Stimulated activated CD4-positive, alpha-beta T cell treated with anti-CD3 and anti-CD28 coated beads, Interleukin-4, amount 100 ng/mL, for 48 hours (primary cell): ENCODE measurements at regions not wholly inside any gene's neighbourhood (a gene's known extent, or its start where the extent isn't known, plus 50 kb on each side); places are given as distances from the start of the nearest gene placed in this dataset.
"Not testable (repeated sequence)": the region's sequence is repeated elsewhere in the genome, so short reads cannot be mapped to it uniquely, and the experiment has no call there.

Experiments
- DNase-seq, 2 donors: peaks; one replicate each; pipeline ENCODE4 v3.0.0-alpha.2; 2020; ENCODE audit warnings: low read depth in 2 of 2

DNA sequence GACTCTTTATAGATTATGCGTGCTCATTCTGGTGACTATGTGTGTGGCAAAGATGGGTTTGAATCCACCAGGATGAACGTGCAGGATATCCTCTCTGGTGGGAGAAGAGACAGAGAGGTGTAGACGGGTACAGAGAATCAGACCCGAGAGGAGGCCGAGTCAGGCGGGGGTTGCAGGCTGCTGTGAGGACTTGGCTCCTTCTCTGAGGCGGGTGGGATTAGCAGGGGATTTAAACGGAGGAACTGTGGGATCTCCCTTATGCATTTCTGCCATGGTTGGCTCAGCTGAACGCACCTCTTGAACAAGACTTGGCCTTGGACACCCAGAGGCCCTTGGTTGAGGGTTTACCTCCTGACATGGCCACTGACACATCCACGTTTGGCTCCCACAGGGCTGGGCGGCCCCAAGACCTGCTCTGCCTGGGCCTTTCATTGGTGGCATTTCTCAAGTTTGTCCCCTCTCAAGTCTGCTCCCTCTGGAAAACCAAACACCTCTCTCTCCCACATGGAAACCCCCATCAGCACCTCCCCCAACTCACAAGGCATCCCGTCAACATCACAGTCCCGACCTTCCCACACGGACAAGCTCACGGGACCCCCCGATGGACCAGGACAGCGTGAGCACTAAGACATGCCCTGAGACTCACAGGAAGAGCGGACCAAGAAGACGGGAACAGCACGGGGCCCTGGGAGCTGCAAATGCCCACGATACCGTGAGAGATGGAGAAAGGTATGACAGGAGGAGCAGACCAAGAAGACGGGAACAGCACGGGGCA is 158.3 kb downstream of the RTP5 start:
- no peak for DNase-seq

DNA sequence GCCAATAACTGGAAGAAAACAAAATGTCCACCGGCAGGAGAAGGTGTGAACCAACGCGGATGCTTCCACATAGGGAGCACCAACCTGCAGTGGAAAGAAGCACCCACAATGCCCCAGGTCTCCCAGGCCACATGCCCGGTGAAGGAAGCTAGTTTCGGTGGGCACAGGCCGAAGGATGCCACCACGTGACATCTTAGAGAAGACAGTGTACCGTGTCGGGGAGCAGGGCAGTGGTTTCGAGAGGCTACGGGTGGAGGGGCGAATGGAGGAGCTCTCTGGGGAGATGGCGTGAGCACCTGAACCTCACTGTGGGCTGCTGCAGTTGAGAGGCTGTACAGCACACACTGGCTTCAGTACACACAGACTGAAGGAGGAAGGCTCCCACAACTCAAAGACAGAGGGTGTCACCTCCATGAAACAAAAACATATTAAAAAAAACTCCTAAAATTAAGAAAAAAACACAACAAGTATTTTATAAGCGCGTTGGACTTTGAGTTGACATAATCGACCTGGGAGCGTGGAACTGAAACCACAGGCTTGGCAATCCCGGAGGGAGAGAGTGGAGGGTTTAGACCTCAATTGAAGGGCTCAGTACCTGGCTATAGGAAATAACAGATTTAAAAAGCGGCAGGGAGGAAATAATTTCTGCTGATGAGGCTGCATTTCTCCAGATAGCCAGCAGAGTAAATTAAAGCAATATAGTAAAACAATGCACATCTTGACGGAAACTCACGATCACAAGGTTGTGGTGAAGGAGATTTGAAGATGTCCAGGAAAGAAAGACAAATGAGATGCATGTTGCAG is 160.1 kb downstream of the RTP5 start:
- DNase-seq, result no peak

DNA sequence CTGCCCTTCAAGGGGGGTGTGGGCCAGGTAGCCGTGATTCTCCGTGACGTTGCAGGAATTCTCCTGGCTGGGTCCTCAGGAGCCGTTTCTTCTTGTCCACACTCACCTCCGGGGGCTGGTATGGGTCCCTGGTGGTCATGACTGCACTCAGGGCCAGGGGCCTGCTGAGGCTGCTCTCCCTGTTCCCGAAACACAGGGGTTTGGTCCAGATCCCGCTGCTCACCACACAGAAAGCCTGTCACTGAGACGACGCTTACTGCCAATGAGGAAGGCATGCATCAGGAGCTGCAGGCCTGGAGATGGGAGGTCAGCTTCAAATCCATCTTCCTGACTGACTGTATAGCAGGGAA is 160.7 kb downstream of the RTP5 start:
- DNase-seq, result no peak

DNA sequence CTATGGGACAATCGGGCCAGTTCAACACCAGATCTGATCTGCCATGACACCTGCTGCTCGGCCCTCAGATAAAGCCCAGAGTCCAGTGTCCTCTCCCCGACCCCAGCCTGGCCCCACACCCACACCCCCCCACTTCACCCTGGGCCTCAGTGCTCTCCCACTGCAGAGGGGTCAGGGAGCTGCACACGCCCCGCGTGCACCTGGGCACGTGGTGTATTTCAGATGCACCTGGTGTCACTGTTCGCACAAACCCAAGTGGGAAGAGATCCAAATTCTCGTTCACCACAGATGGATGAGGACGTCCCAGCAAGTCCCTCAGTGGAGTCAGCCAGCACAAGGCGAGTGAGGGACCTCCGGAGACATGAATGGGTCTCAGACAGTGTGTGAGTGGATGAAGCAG is 161.3 kb downstream of the RTP5 start:
- DNase-seq, result no peak

DNA sequence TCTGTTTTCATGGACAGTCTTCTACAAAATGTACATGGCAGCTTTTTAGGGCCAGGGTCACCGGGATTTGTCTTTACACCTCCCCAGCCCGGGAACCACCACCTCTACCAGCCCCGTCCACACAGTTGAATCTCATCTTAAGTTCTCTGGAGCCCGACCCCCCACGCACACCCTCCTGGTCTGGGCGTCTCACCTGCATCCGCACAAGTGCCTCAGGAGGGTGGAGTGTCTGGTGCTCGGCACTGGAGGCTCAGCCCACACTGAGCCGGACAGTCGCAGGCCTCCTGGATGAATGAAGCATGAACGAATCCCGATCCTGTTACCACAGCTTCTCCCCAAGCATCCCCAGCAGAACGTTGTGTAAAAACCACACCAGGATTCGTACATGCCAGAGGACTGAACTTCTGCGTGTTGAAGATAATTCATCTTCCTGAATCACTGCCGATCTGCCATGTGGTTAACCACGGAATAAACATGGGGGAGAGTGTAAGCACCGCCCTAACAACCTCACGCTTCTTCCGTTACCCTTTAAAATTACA is 162.0 kb downstream of the RTP5 start:
- peak; percentile 8 to 12 for DNase-seq

DNA sequence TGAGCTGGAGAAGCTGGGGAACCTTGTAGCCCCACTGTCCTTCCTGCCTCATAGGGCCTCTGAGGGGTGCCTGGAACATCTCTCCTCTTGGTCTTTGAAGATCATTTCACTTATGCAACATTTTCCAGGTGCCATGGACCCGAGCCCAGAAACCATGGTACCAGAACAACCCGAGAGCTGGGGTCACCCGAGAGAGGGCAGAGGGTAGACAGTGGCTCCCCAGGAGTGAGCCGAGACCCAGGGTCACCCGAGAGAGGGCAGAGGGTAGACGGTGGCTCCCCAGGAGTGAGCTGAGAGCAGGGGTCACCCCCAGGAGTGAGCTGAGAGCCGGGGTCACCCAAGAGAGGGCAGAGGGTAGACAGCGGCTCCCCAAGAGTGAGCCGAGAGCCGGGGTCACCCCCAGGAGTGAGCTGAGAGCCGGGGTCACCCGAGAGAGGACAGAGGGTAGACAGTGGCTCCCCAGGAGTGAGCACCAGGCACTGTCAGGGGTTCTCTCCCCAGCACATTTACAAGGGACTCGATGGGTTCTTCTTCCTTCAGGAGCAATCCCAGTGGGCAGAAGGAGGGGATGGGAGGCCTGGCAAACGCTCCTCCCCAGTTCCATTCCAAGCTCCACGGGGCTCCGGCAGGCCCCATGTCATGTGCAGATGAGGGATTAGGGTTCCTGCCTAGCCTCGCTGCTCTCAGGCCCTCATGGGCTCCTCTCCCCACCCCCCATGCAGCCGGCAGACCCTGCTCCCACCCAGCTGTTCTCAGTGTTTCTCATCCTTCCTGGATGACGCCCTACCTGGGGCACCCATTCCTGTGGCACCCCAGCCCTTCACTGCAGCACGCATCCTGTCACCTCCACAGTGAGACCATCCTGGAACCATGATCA is 163.5 kb downstream of the RTP5 start:
- DNase-seq, result no peak

DNA sequence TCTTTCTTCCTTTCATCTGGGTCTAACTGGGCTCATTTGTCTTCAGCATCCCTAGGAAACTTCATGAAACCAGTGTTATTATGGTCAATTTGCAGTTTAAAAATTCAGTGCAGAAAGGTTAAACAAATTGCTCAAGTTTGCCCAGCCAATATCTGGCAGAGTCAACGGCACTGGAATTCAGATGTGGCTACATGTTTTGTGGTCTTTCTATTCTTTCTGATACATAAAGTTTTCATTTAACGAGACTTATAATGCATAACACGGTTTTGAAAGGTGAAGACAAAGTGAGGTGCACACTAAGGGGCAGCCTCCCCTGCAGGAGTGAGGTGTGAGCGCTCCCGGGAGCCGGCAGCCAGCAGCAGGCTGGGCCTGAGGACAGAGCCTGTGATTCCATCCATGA is 164.6 kb downstream of the RTP5 start:
- no peak for DNase-seq

DNA sequence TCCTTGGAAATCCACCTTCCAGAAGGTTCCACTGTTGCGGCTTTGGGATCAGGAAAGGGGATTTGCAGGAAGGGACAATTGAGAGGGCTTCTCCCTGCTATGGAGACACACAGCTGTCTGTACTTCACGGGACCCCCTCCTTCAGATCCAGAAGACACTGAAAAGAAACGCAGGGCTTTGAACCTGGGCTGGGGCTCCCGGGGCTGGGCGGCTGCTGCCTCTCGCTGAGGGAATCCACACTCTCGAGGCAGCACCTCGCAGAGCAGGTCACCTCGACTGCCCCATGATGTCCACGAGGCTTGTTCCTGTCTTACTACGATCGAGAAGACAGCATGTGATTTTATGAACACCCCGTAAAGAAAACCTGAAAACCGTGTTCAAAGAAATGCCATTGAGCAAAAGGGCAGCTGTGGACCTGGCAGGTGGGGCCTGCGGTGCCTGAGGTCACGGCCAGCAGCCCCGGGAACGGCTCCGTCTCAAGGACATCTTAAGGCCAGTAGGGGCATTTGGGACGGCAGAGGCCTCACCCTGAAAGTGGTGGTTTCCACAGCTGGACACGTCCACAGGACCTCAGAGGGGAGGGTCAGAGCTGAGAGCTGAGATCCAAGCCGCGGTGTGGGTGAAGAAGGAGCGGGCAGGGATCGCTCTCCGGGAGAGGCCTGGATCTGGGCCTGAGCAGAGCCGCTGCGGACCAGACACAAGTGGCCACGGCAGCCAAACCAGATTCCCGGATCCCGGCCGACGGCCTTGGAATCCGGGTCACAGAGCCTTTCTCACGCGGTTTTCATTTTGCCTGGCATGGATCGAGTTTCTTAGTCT is 165.7 kb downstream of the RTP5 start:
- no peak for DNase-seq

DNA sequence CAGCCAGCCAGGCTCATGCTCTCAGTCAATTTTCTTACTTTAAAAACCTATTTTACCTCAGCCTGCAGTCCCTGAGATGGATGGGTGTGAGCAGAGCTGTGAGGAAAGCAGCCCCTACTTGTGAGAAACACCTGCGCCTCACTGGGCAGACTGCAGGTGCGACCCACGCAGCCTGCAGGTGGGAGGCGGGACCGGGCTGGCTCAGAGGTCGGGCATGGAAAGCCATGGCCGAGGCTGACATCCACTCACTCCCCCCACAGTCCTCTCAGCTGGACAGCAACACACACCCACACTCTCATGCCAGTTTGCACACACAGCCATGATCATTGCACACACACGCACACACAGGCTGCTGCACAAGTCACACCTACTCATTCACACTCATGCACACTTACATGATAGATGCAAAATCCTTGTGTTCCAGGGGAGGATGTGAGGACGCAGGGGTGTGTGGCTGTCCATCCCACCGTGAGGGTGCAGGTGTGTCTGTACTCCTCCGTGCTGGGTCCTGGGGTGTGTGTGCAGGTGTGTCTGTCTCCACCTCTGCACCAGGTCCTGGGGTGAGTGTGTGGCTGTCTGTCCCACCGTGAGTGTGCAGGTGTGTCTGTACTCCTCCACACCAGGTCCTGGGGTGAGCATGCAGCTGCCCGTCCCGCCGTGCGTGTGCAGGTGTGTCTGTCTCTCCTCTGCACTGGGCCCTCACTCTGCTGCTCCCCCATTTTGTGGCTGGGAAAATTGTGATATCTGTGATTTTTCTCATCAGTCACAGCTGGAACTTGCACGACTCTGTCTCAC is 166.5 kb downstream of the RTP5 start:
- DNase-seq, result no peak

DNA sequence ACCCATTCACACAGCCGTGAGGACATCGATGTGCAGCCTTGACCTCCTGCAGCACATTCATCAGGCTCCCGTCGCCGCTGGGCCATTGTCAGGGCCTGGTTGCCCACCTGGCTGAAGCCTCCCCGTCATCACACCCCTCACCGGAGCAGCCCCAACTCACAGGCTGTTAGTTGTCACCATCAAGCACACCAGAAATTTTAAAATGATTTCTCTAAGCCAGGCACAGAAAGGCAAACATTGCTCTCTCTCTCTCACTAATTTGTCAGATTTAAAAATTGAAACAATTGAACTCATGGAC is 167.1 kb downstream of the RTP5 start:
- DNase-seq, result no peak

DNA sequence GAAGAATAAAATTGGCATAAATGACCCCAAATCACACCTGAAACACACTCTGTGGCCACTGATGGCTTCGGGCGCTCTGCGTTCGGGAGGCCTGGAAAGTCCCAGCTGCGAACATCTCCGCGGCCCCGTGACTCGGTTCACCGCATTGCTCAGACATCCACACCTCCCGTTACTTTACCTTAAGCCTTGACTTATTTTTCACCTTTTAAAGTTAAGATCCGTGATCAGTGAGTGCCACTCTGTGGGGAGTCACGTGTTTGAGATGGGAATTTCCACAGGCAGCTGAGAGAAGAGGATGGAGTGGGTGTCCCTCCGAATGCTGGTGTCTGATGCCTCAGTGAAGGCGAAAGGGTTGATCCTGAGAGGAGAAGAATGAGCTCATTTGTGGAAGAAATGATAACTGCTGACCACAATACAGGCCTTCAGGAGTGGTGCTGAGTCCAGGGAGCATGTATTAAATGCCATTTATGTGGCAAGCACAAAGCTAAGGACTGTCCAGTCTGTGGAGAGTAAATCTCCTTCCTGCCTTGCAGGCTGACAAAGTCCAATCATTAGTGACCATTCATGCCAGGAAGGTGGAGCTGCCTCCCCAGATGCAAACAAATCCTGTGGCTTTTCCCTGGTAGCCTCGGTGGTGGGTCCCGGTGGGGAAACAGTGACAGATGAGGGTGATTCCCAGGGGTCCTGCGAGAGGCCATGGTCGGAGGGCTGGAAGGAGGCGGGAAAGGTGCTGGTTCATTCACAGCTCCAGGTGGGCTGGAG is 168.8 kb downstream of the RTP5 start:
- DNase-seq, result no peak

DNA sequence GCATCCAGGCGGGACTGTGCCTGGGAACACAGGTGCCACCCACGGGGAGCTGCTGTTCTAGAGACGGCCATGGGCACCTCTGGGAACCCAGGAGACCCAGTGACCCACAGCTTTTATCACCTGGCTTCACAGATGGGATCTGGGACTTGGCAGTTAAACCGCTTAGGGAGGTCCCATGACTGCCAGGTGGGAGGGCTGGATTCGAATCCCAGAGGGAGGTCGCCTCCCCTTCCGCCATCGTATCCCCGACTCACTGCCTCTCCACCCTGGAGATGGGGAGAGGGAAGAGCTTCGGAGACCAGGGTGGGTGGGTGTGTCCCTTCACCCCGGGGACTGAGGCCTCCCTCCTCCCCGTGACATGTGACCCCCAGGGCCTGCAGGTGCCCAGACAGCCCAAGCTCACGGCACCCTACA is 169.4 kb downstream of the RTP5 start:
- DNase-seq, result no peak

DNA sequence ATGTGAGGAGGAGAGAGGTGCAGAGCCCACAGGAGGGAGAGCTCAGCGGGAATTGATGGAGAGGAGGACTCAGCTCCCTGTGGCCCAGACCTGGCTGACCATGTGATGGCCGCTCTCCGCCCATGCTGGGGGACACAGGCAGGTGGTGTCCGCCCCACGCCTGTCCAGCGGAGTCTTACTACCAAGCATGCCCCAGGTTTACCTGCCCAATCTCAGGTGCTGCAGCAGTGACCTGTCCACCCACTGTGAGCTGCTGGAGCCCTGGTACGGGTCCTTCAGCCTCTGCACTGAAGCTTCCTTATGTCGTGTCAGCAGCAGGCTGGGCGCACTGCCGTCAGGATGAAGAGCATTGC is 170.8 kb downstream of the RTP5 start:
- no peak for DNase-seq

DNA sequence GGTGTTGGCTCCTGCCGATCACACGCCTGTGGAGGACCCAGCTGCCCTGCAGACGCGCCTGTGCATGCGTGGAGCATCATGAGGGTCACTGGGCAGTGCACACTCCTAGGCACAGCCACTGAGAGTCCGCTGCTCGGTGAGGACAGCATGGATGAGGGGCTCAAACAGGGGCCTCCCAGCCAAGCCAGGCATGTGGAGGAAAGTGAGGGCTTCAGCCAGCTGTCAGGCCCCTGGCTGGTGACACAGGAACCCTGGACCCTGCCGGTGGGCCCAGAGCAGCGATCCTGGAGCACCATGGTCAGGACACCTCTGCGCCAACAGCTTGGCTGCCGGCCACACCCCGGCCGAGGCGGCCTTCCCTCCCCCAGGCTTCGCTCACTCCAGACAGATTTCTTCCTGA is 171.2 kb downstream of the RTP5 start:
- DNase-seq, result no peak

DNA sequence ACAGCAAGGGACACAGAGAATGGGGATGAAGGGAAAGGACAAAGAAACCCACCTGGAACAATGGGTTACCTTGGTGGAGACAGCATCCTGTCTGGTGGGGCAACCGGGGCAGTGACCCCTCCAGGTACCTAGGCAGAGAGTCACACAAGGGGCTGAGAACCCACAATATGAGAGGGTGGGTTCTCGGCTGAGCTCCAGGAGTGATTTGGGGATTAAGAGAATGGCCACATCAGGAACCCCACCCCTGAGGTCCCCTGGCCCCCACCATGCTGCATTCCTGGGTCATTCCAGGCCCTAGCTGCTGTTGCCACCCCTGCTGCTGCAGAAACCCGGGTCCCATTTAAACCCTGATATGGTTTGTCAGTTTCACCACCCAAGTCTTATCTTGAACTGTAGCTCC is 172.3 kb downstream of the RTP5 start:
- DNase-seq, result no peak

DNA sequence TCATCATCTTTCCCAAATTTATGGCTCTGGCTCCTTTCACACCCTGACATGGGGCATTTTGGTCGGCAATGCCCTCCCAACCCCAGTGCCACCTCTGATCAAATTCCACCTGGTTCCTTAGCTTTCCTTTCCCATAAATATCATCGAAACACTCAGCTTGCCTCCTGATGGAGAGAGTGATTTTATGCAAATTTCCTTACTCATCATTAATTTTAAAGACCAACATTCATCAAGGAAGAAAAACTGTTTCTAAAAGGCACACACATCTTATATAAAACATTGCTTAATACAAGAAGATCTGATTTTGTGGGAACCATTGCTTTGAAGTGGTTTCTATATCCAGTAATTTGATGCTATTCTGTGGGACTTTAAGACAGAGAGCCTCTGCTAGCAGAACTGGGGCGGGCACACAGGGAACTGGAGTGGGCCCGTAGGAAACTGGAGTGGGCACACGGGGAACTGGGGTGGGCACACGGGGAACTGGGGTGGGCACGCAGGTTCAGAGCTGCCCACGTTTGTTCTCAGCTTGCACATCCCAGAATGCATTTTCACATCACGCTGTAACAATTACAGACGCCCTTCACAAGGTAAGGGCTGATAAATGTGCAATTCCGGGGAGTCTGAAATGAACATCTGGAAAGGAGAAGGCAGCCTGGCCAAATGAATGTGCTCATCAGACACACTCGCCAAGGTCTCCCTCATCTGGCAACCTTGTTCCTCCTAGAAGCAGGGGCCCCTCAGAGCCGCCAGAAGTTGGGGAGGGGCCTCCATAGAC is 174.2 kb downstream of the RTP5 start:
- no peak for DNase-seq

DNA sequence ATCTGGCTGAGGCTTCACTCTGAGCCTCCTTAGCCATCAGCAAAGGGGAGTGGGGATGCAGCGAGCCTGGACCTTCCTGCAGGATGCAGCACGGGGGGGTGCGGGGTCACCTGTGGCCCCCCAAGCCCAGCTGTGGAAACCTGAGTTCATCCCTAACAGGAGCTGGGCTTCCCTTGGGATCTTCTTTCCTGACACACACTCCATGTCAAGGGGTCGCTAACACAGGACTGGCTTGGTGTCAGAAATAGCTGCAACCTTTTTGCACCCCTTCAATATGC is 174.7 kb downstream of the RTP5 start:
- DNase-seq, result no peak

DNA sequence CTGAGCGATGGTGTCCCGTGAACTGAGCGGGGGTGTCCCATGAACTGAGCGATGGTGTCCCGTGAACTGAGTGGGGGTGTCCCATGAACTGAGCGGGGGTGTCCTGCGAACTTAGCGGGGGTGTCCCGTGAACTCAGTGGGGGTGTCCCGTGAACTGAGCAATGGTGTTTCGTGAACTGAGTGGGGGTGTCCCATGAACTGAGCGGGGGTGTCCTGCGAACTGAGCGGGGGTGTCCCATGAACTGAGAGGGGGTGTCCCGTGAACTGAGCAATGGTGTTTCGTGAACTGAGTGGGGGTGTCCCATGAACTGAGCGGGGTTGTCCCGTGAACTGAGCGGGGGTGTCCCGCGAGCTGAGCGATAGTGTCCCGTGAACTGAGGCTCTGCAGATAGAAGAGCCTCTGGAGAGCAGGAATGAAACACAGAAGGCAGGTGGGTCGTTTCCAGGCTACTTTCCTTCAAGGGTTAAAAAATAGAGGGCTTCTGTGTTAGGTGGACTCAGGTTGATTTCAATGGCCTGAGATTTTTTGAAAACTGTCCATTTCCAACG is 176.1 kb downstream of the RTP5 start:
- DNase-seq, result not testable (repeated sequence)

DNA sequence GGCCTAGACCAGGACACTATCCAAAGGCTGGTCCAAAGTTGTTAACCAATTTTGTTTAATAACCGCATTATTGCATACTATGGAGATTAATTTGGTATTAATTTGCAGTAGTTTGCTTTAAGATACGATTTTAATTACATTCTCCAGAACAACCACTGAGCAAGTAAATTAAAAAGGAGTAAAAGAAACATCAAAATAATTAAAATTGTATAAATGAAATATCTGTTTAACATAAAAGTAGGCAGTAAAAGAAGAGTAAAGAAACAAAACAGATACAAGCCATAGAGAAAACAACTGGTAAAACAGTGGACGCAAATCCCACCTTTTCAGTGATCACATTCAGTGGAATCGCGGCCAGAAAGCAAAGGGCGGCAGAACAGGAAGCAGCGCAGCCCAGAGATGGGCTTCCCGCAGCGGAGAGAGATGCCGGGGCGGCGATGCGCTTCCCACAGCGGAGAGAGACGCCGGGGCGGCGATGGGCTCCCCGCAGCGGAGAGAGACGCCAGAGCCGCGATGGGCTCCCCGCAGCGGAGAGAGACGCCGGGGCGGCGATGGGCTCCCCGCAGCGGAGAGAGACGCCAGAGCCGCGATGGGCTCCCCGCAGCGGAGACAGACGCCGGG is 176.8 kb downstream of the RTP5 start:
- no peak for DNase-seq
